ENCODE measurements at regions not wholly inside any gene's neighbourhood (a gene's known extent, or its start where the extent isn't known, plus 50 kb on each side); places are given as distances from the start of the nearest gene placed in this dataset.

GRCh38 chr3:46120983-46121382, 87.1 kb downstream of the CCR1 start:
- H3K36me3 ChIP-seq (ENCODE audit: control insufficient read depth in 1 of 2, insufficient read depth in 2 of 2, low read depth in 1 of 2, low read length in 2 of 2) = no peaks in the 10 kb centered on the region
- no peak overlapping the region for H2AK5ac ChIP-seq (ENCODE audit: low read length, severe bottlenecking)
- no peak overlapping the region for H2BK12ac ChIP-seq (ENCODE audit: low read length in 2 of 2)
- no peak for DNase-seq
- H3K79me1 ChIP-seq (replicated peaks; ENCODE audit: low read length, poor library complexity, severe bottlenecking) = no peaks in the 10 kb centered on the region
- no peak overlapping the region for H2BK120ac ChIP-seq (ENCODE audit: low read depth, low read length)
- H3K4ac ChIP-seq (ENCODE audit: low read depth in 1 of 2, low read length in 2 of 2) = no peak overlapping the region
- H3K4me2 ChIP-seq (ENCODE audit: low read length, poor library complexity, severe bottlenecking) = no peak overlapping the region
- no peaks in the 10 kb centered on the region for H3K4me1 ChIP-seq (ENCODE audit: control insufficient read depth, insufficient read depth, low read depth, low read length)
- H4K8ac ChIP-seq (ENCODE audit: low read length) = no peak overlapping the region
- H3K14ac ChIP-seq (ENCODE audit: low read length in 2 of 2) = no peak overlapping the region
- H3K27ac ChIP-seq (ENCODE audit: low read length, poor library complexity, severe bottlenecking) = no peak overlapping the region
- H3K18ac ChIP-seq (ENCODE audit: low read depth in 1 of 2, low read length in 2 of 2) = no peak overlapping the region
- H4K91ac ChIP-seq (ENCODE audit: low read length) = no peak overlapping the region
- no peaks in the 10 kb centered on the region for H3K27me3 ChIP-seq (ENCODE audit: control insufficient read depth in 1 of 2, insufficient read depth in 1 of 2, low read length in 2 of 2)
- 62% methylated on average over 1 of the region's 1 CpG for WGBS
- H2BK5ac ChIP-seq (ENCODE audit: low read depth, low read length, poor library complexity, severe bottlenecking) = no peak overlapping the region
- no peak overlapping the region for H3K23ac ChIP-seq (ENCODE audit: low read length in 2 of 2)
- H3K4me3 ChIP-seq (ENCODE audit: insufficient read depth in 1 of 2, low read depth in 1 of 2, low read length in 2 of 2) = no peak overlapping the region
- H2AFZ ChIP-seq (ENCODE audit: low read depth, low read length) = no peak overlapping the region
- H2BK15ac ChIP-seq (ENCODE audit: low read depth, poor library complexity, severe bottlenecking) = no peak overlapping the region
- no peak overlapping the region for H3K9ac ChIP-seq (ENCODE audit: low read length)
- no peaks in the 10 kb centered on the region for H3K9me3 ChIP-seq (ENCODE audit: control insufficient read depth, low read length)

- Histone ChIP-seq H3K23ac (ENCODE audit: low read length in 2 of 2) (no peak overlapping the region), H3K4me1 (ENCODE audit: control insufficient read depth, insufficient read depth, low read depth, low read length) (no peaks in the 10 kb centered on the region), H2BK15ac (ENCODE audit: low read depth, poor library complexity, severe bottlenecking) (no peak overlapping the region), H2BK5ac (ENCODE audit: low read depth, low read length, poor library complexity, severe bottlenecking) (no peak overlapping the region), H3K9me3 (ENCODE audit: control insufficient read depth, low read length) (no peaks in the 10 kb centered on the region), H2AFZ (ENCODE audit: low read depth, low read length) (no peak overlapping the region), H3K4me3 (ENCODE audit: insufficient read depth in 1 of 2, low read depth in 1 of 2, low read length in 2 of 2) (no peak overlapping the region), H3K9ac (ENCODE audit: low read length) (peak overlapping the region; percentile 67), H3K18ac (ENCODE audit: low read depth in 1 of 2, low read length in 2 of 2) (no peak overlapping the region), H3K36me3 (ENCODE audit: control insufficient read depth in 1 of 2, insufficient read depth in 2 of 2, low read depth in 1 of 2, low read length in 2 of 2) (no peaks in the 10 kb centered on the region), H3K27me3 (ENCODE audit: control insufficient read depth in 1 of 2, insufficient read depth in 1 of 2, low read length in 2 of 2) (no peaks in the 10 kb centered on the region), H2BK120ac (ENCODE audit: low read depth, low read length) (no peak overlapping the region), H3K4ac (ENCODE audit: low read depth in 1 of 2, low read length in 2 of 2) (no peak overlapping the region), H4K8ac (ENCODE audit: low read length) (no peak overlapping the region), H4K91ac (ENCODE audit: low read length) (no peak overlapping the region), H3K4me2 (ENCODE audit: low read length, poor library complexity, severe bottlenecking) (no peak overlapping the region), H3K79me1 (replicated peaks; ENCODE audit: low read length, poor library complexity, severe bottlenecking) (no peaks in the 10 kb centered on the region), H2AK5ac (ENCODE audit: low read length, severe bottlenecking) (no peak overlapping the region), H3K14ac (ENCODE audit: low read length in 2 of 2) (no peak overlapping the region), H2BK12ac (ENCODE audit: low read length in 2 of 2) (no peak overlapping the region), H3K27ac (ENCODE audit: low read length, poor library complexity, severe bottlenecking) (no peak overlapping the region)
- DNase-seq = no peak
- 92% methylated on average over 4 of the region's 4 CpGs for WGBS
Observed at GRCh38 chr3:46119709-46120498, 88.2 kb downstream of the CCR1 start.

GRCh38 chr3:46119253-46119652, 88.9 kb downstream of the CCR1 start:
- Histone ChIP-seq H3K18ac (ENCODE audit: low read depth in 1 of 2, low read length in 2 of 2) (no peak overlapping the region), H3K4ac (ENCODE audit: low read depth in 1 of 2, low read length in 2 of 2) (no peak overlapping the region), H3K9ac (ENCODE audit: low read length) (peak overlapping the region; percentile 67), H3K9me3 (ENCODE audit: control insufficient read depth, low read length) (no peaks in the 10 kb centered on the region), H2AFZ (ENCODE audit: low read depth, low read length) (no peak overlapping the region), H3K4me3 (ENCODE audit: insufficient read depth in 1 of 2, low read depth in 1 of 2, low read length in 2 of 2) (no peak overlapping the region), H3K4me2 (ENCODE audit: low read length, poor library complexity, severe bottlenecking) (no peak overlapping the region), H3K79me1 (replicated peaks; ENCODE audit: low read length, poor library complexity, severe bottlenecking) (no peaks in the 10 kb centered on the region), H3K4me1 (ENCODE audit: control insufficient read depth, insufficient read depth, low read depth, low read length) (no peaks in the 10 kb centered on the region), H3K23ac (ENCODE audit: low read length in 2 of 2) (no peak overlapping the region), H2BK12ac (ENCODE audit: low read length in 2 of 2) (no peak overlapping the region), H4K91ac (ENCODE audit: low read length) (no peak overlapping the region), H2BK120ac (ENCODE audit: low read depth, low read length) (no peak overlapping the region), H3K27me3 (ENCODE audit: control insufficient read depth in 1 of 2, insufficient read depth in 1 of 2, low read length in 2 of 2) (no peaks in the 10 kb centered on the region), H2AK5ac (ENCODE audit: low read length, severe bottlenecking) (no peak overlapping the region), H3K36me3 (ENCODE audit: control insufficient read depth in 1 of 2, insufficient read depth in 2 of 2, low read depth in 1 of 2, low read length in 2 of 2) (no peaks in the 10 kb centered on the region), H3K14ac (ENCODE audit: low read length in 2 of 2) (no peak overlapping the region), H4K8ac (ENCODE audit: low read length) (no peak overlapping the region), H3K27ac (ENCODE audit: low read length, poor library complexity, severe bottlenecking) (no peak overlapping the region), H2BK15ac (ENCODE audit: low read depth, poor library complexity, severe bottlenecking) (no peak overlapping the region), H2BK5ac (ENCODE audit: low read depth, low read length, poor library complexity, severe bottlenecking) (no peak overlapping the region)
- 93% methylated on average over 3 of the region's 3 CpGs for WGBS
- DNase-seq = no peak

GRCh38 chr3:46116996-46117395, 89.7 kb upstream of the XCR1 start:
- no peak overlapping the region for H2AK5ac ChIP-seq (ENCODE audit: low read length, severe bottlenecking)
- H4K91ac ChIP-seq (ENCODE audit: low read length) = no peak overlapping the region
- H3K14ac ChIP-seq (ENCODE audit: low read length in 2 of 2) = no peak overlapping the region
- no peak overlapping the region for H2BK15ac ChIP-seq (ENCODE audit: low read depth, poor library complexity, severe bottlenecking)
- no peaks in the 10 kb centered on the region for H3K27me3 ChIP-seq (ENCODE audit: control insufficient read depth in 1 of 2, insufficient read depth in 1 of 2, low read length in 2 of 2)
- no peak overlapping the region for H2BK5ac ChIP-seq (ENCODE audit: low read depth, low read length, poor library complexity, severe bottlenecking)
- H3K4me1 ChIP-seq (ENCODE audit: control insufficient read depth, insufficient read depth, low read depth, low read length) = no peaks in the 10 kb centered on the region
- H3K4ac ChIP-seq (ENCODE audit: low read depth in 1 of 2, low read length in 2 of 2) = no peak overlapping the region
- 100% methylated on average over 1 of the region's 4 CpGs for WGBS
- no peak overlapping the region for H3K4me3 ChIP-seq (ENCODE audit: insufficient read depth in 1 of 2, low read depth in 1 of 2, low read length in 2 of 2)
- no peak overlapping the region for H3K9ac ChIP-seq (ENCODE audit: low read length)
- H3K36me3 ChIP-seq (ENCODE audit: control insufficient read depth in 1 of 2, insufficient read depth in 2 of 2, low read depth in 1 of 2, low read length in 2 of 2) = no peaks in the 10 kb centered on the region
- no peaks in the 10 kb centered on the region for H3K79me1 ChIP-seq (replicated peaks; ENCODE audit: low read length, poor library complexity, severe bottlenecking)
- H3K4me2 ChIP-seq (ENCODE audit: low read length, poor library complexity, severe bottlenecking) = no peak overlapping the region
- no peak overlapping the region for H4K8ac ChIP-seq (ENCODE audit: low read length)
- no peak for DNase-seq
- H3K18ac ChIP-seq (ENCODE audit: low read depth in 1 of 2, low read length in 2 of 2) = no peak overlapping the region
- H2BK120ac ChIP-seq (ENCODE audit: low read depth, low read length) = no peak overlapping the region
- no peak overlapping the region for H3K27ac ChIP-seq (ENCODE audit: low read length, poor library complexity, severe bottlenecking)
- H3K9me3 ChIP-seq (ENCODE audit: control insufficient read depth, low read length) = peaks cover 9% of the 10 kb centered on the region
- H2AFZ ChIP-seq (ENCODE audit: low read depth, low read length) = no peak overlapping the region
- H2BK12ac ChIP-seq (ENCODE audit: low read length in 2 of 2) = no peak overlapping the region
- H3K23ac ChIP-seq (ENCODE audit: low read length in 2 of 2) = no peak overlapping the region
